Tibial nerve (tissue), 4 donors: ENCODE measurements at regions not wholly inside any gene's neighbourhood (a gene's known extent, or its start where the extent isn't known, plus 50 kb on each side); places are given as distances from the start of the nearest gene placed in this dataset.

Experiments used
- DNase-seq, 2 donors: peaks; one replicate each; pipeline ENCODE4 v3.0.0-alpha.2; 2019; ENCODE audit warnings: low spot score in 2 of 2
- H3K27ac ChIP-seq, 4 donors: fragments of 200-600 bp; sonication (generic) in 3 of 4; one replicate each; pipeline ENCODE4 v1.5.1; 2017 to 2019; ENCODE audit warnings: mild to moderate bottlenecking in 1 of 4
- H3K27me3 ChIP-seq, 2 donors: fragments of 200-600 bp; sonication (generic) in 1 of 2; one replicate each; pipeline versions ENCODE4 v1.5.1 to v1.6.0; 2017 to 2019
- H3K36me3 ChIP-seq, 3 donors: fragments of 200-600 bp; sonication (generic); one replicate each; pipeline ENCODE4 v1.5.1; 2018 to 2019
- H3K4me1 ChIP-seq, 4 donors: fragments of 200-600 bp; sonication (generic) in 3 of 4; one replicate each; pipeline ENCODE4 v1.5.1; 2017 to 2019
- H3K4me3 ChIP-seq, 4 donors: fragments of 200-600 bp; sonication (generic) in 3 of 4; one replicate each; pipeline ENCODE4 v1.5.1; 2017 to 2019; ENCODE audit warnings: mild to moderate bottlenecking in 1 of 4, moderate library complexity in 1 of 4
- H3K9me3 ChIP-seq, 4 donors: fragments of 200-600 bp; sonication (generic) in 3 of 4; one replicate each; pipeline ENCODE4 v1.5.1; 2017 to 2019
- CTCF ChIP-seq, 5 experiments: fragments of 200-600 bp in 3 of 5; fragments of 450-650 bp in 2 of 5; sonication (generic) in 3 of 5; IDR thresholded peaks; one replicate each; pipeline ENCODE4 v1.5.1; 2016 to 2019; ENCODE audit warnings: antibody characterized with exemption in 5 of 5, mild to moderate bottlenecking in 3 of 5, moderate library complexity in 2 of 5
- EP300 ChIP-seq, 2 donors: sonication (generic); formaldehyde crosslinking; IDR thresholded peaks; one replicate each; pipeline ENCODE4 v1.6.1; 2017; ENCODE audit warnings: antibody characterized with exemption in 2 of 2, mild to moderate bottlenecking in 1 of 2
- POLR2A ChIP-seq, 2 donors: fragments of 450-650 bp; IDR thresholded peaks; one replicate each; pipeline ENCODE4 v1.6.1; 2017; ENCODE audit warnings: antibody characterized with exemption in 2 of 2, mild to moderate bottlenecking in 2 of 2, moderate library complexity in 2 of 2
- WGBS, 2 donors: methylation state at CpG; one replicate each; pipeline ENCODE4 v1.1.5; 2018; 5-methylcytosine and 5-hydroxymethylcytosine counted together

DNA sequence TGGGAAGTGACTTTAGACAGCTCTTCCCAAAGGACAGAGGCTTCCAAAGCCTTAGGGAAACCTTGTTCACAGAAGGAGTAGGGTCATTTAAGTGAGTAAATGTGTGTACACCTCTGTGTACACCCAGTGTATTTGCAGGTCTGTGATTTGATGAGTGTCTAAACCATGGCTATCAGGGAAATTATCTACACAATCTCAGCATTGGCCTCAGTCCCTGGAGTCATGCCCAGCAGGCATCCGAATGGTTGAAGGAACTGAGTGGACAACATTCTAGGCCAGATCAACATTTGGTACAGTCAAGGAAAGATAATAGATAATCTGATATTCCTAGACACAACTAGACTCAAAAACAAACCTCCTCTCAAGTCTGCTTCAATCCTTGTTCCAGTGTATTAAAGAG, 258.4 kb upstream of the DAPK1 start:
- TF ChIP-seq POLR2A (IDR thresholded peaks at IDR 0.05) (no peak), CTCF (IDR thresholded peaks at IDR 0.05) (no peak), EP300 (IDR thresholded peaks at IDR 0.05) (no peak)
- 18 to 33% methylated on average over 1 of the region's 1 CpG for WGBS, 2 donors
- peaks cover 0 to 3% (median 0%) of the 10 kb centered on the region in 4 donors for H3K4me1 ChIP-seq
- no peaks in the 10 kb centered on the region for H3K27me3 ChIP-seq
- H3K4me3 ChIP-seq: no peak overlapping the region
- peak overlapping the region in 1 of 4 donors; percentile 5 for H3K27ac ChIP-seq
- H3K36me3 ChIP-seq: no peaks in the 10 kb centered on the region
- no peak for DNase-seq
- no peaks in the 10 kb centered on the region for H3K9me3 ChIP-seq

DNA sequence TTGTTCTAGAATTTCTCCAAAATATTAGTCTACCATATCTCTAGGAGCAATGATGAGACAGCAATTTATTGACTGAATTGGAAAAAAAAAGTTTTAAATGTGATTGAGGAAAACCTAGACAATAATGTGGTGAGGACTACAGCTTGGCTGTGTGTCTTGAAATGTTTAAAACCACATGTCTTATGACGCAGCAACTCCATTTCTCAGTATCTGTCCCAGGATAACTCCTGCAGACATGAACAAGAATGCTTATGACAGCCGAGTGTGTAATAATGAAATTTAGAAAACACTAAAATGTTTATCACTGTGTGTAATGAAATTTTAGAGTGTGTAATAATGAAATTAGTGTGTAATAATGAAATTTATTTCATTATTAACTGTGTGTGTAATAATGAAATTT, 254.1 kb upstream of the DAPK1 start:
- Histone ChIP-seq H3K27ac (no peak overlapping the region), H3K9me3 (no peaks in the 10 kb centered on the region), H3K4me3 (no peak overlapping the region), H3K36me3 (no peaks in the 10 kb centered on the region), H3K27me3 (no peaks in the 10 kb centered on the region), H3K4me1 (no peaks in the 10 kb centered on the region)
- TF ChIP-seq EP300 (IDR thresholded peaks at IDR 0.05) (no peak), POLR2A (IDR thresholded peaks at IDR 0.05) (no peak), CTCF (IDR thresholded peaks at IDR 0.05) (no peak)
- no peak for DNase-seq
- 91 to 93% methylated on average over 2 of the region's 2 CpGs for WGBS, 2 donors

GRCh38 chr9:87245271-87245670, 252.4 kb upstream of the DAPK1 start:
- DNase-seq: no peak
- WGBS, 2 donors: 78 to 81% methylated on average over 4 of the region's 4 CpGs
- Histone ChIP-seq H3K4me3 (no peak overlapping the region), H3K4me1 (no peaks in the 10 kb centered on the region), H3K9me3 (no peaks in the 10 kb centered on the region), H3K27me3 (no peaks in the 10 kb centered on the region), H3K36me3 (no peaks in the 10 kb centered on the region), H3K27ac (no peak overlapping the region)
- TF ChIP-seq CTCF (IDR thresholded peaks at IDR 0.05): no peak
- TF ChIP-seq EP300 (IDR thresholded peaks at IDR 0.05): no peak
- TF ChIP-seq POLR2A (IDR thresholded peaks at IDR 0.05): no peak

DNA sequence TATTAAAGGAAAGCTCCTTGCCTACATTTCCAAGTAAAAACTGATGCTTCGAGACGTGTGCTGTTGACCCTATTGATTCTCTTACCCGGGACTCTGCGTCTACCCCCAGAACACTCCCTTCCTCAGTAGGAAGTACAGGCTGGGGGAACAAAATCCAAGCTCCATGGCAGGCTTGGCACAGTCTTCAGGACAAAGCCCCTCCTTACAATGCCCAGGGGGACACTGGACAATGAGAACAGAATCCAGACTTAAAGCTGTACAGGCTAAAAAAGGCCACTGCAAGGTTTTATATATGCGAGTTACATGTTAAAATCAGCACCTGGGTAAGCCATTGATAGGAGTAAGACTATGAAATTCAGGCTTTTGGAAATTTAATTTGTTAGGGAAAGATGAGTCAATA, 250.6 kb upstream of the DAPK1 start:
- TF ChIP-seq EP300 (IDR thresholded peaks at IDR 0.05) (no peak), CTCF (IDR thresholded peaks at IDR 0.05) (no peak), POLR2A (IDR thresholded peaks at IDR 0.05) (no peak)
- H3K27ac ChIP-seq: no peak overlapping the region
- no peaks in the 10 kb centered on the region for H3K4me1 ChIP-seq
- H3K27me3 ChIP-seq: no peaks in the 10 kb centered on the region
- no peaks in the 10 kb centered on the region for H3K9me3 ChIP-seq
- 79 to 80% methylated on average over 5 of the region's 5 CpGs for WGBS, 2 donors
- DNase-seq: no peak
- no peak overlapping the region for H3K4me3 ChIP-seq
- H3K36me3 ChIP-seq: no peaks in the 10 kb centered on the region

GRCh38 chr9:87249029-87249428, 248.6 kb upstream of the DAPK1 start:
- no peaks in the 10 kb centered on the region for H3K9me3 ChIP-seq
- H3K4me3 ChIP-seq: no peak overlapping the region
- H3K4me1 ChIP-seq: no peaks in the 10 kb centered on the region
- no peaks in the 10 kb centered on the region for H3K36me3 ChIP-seq
- no peak for TF ChIP-seq POLR2A (IDR thresholded peaks at IDR 0.05)
- no peak for TF ChIP-seq CTCF (IDR thresholded peaks at IDR 0.05)
- no peak for TF ChIP-seq EP300 (IDR thresholded peaks at IDR 0.05)
- no peak for DNase-seq
- 62 to 66% methylated on average over 3 of the region's 3 CpGs for WGBS, 2 donors
- H3K27ac ChIP-seq: no peak overlapping the region
- H3K27me3 ChIP-seq: no peaks in the 10 kb centered on the region
